ENCODE measurements at regions not wholly inside any gene's neighbourhood (a gene's known extent, or its start where the extent isn't known, plus 50 kb on each side); places are given as distances from the start of the nearest gene placed in this dataset.

DNA sequence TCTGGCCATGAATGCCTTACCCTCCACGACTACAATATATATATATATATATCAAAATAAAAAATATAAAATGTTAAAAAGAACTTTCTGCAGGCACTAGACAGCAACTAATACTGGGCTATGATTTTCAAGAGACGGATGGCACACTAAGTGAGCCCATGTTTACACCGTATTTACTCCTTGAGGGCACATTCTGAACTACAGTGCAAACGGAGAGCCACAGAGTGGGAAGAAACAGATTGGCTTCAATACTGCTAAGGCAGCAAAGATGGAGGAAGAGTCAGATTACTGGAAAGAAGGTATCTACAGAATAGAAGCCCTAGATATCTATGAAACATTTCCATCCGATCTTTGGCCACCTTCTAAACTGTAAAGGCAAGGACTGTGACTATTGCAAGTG lies 330.3 kb downstream of the HTR1B start:
- CTCF ChIA-PET, result no interaction called here

DNA sequence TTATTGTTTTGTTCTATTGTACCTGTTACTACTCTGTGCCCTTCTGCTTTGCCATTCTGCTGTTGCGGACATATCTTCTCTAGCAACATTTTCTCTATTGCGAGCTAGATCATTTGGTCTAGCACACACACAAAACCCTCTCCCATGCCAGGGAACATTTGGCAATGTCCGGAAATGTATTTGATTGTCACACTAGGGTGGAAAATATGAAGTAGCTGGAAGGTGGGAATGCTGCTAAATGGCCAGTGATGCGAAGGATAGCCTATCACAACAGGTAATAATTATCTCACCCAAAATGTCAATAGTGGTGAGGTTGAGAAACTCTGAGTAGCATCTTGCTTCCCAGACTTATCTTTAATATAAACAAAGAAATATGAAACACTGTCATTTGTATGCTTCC lies 331.9 kb downstream of the HTR1B start:
- POLR2A ChIA-PET (ENCODE audit: low non-redundant PET), result no interaction called here
- CTCF ChIA-PET, result interaction anchor here (0.7 kb wide), 1 partner anchor 733 kb away, joined by 3 read pairs; no protein-coding TSS in a partner anchor
- H3K27ac ChIP-seq, result no peak overlapping the region
- no peak for DNase-seq (ENCODE audit: low spot score)
- TF ChIP-seq, protein P1, sequence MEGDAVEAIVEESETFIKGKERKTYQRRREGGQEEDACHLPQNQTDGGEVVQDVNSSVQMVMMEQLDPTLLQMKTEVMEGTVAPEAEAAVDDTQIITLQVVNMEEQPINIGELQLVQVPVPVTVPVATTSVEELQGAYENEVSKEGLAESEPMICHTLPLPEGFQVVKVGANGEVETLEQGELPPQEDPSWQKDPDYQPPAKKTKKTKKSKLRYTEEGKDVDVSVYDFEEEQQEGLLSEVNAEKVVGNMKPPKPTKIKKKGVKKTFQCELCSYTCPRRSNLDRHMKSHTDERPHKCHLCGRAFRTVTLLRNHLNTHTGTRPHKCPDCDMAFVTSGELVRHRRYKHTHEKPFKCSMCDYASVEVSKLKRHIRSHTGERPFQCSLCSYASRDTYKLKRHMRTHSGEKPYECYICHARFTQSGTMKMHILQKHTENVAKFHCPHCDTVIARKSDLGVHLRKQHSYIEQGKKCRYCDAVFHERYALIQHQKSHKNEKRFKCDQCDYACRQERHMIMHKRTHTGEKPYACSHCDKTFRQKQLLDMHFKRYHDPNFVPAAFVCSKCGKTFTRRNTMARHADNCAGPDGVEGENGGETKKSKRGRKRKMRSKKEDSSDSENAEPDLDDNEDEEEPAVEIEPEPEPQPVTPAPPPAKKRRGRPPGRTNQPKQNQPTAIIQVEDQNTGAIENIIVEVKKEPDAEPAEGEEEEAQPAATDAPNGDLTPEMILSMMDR (conservative IDR thresholded peaks at IDR 0.05; ENCODE audit: low read depth), result no peak

More for the DNA sequence above, 330.3 kb downstream of the HTR1B start:
- POLR2A ChIA-PET (ENCODE audit: low non-redundant PET), result no interaction called here
- TF ChIP-seq, protein P1 (conservative IDR thresholded peaks at IDR 0.05; ENCODE audit: low read depth), result no peak
- DNase-seq (ENCODE audit: low spot score), result no peak
- no peak overlapping the region for H3K27ac ChIP-seq

DNA sequence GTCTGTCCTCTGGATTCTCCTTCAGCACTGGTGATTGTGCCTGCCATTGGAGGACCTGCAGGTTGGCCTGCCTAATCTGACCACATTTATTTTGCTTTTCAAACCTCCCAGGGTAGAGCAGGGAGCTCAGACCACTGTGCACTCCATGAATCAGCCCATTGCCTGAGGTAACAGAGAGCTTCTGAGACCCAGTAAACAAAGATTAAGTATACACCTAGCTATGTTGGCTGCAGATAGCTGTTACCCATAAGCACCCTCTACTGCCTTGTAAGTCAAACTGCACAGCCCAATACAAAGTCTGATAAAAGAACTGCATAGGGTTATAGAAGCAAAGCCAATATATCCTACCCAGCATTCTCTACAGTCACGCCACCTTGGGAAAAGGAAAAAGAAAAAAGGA lies 338.7 kb downstream of the HTR1B start:
- ChIA-PET POLR2A (ENCODE audit: low non-redundant PET) (no interaction called here), CTCF (no interaction called here)
- TF ChIP-seq, protein P1 (conservative IDR thresholded peaks at IDR 0.05; ENCODE audit: low read depth), result no peak
- H3K27ac ChIP-seq, result no peak overlapping the region
- no peak for DNase-seq (ENCODE audit: low spot score)

DNA sequence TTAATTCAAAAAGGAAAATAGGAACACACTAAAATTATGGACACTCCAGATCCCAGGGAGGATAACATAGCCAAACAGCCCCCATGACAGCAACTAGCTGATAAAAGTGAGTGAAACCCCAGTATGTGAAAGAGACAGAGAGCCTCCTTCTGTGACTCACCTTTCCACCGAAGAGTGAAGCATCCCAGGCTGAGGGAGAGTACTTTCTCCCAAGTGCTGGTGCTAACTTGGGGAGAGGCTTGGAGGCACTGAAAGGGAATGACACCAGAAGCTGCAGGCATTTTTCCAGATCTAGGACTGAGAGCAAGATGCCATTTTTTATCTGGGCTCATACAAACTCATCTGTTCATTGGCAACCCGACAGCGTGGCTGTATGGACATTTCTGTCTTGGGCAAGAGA lies 339.8 kb downstream of the HTR1B start:
- no peak overlapping the region for H3K27ac ChIP-seq
- CTCF ChIA-PET, result no interaction called here
- POLR2A ChIA-PET (ENCODE audit: low non-redundant PET), result no interaction called here
- TF ChIP-seq, protein P1 (conservative IDR thresholded peaks at IDR 0.05; ENCODE audit: low read depth), result no peak
- DNase-seq (ENCODE audit: low spot score), result no peak

DNA sequence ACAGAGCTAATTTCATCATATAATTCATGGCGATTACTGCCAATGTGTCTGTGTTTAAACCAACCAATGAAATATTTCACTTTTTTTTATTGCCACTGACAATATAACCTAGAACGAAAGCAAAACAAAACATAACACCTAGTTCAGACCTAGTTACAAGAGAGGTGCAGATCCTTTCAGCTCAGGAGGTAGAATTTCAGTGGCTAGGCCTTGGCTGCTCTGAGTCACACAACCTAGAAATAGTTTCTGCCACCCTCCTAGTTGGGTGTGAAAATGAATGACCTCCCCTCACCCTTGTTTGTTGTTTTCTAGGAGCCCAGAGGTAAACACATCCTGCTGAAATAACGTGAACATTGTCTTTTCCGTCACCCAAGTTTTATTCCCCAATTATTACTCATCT lies 356.3 kb downstream of the HTR1B start:
- no peak for DNase-seq (ENCODE audit: low spot score)
- H3K27ac ChIP-seq, result no peak overlapping the region
- CTCF ChIA-PET, result interaction anchor here (0.6 kb wide), 1 partner anchor 1804 kb away, joined by 3 read pairs; no protein-coding TSS in a partner anchor
- TF ChIP-seq, protein P1 (conservative IDR thresholded peaks at IDR 0.05; ENCODE audit: low read depth), result no peak
- POLR2A ChIA-PET (ENCODE audit: low non-redundant PET), result no interaction called here

DNA sequence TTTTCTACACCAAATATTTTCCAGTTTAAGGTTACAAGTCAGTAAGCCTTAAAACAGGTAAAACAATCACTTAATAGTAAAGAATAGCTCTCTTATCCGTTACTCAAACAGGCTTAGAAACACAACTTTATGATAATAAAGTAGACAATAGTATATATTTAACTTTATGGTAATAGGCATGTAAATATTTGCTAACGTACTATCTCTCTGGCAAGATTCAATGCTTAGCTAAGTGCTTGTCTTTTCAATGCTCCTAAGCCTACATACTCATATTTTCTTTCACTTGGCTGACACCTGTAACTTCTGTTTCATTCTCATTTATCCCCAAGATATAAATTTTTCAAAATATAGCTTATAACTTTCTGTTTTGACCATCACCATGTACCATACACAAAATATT lies 358.2 kb downstream of the HTR1B start:
- TF ChIP-seq, protein P1 (conservative IDR thresholded peaks at IDR 0.05; ENCODE audit: low read depth), result no peak
- no peak for DNase-seq (ENCODE audit: low spot score)
- CTCF ChIA-PET, result no interaction called here
- H3K27ac ChIP-seq, result no peak overlapping the region
- POLR2A ChIA-PET (ENCODE audit: low non-redundant PET), result no interaction called here

DNA sequence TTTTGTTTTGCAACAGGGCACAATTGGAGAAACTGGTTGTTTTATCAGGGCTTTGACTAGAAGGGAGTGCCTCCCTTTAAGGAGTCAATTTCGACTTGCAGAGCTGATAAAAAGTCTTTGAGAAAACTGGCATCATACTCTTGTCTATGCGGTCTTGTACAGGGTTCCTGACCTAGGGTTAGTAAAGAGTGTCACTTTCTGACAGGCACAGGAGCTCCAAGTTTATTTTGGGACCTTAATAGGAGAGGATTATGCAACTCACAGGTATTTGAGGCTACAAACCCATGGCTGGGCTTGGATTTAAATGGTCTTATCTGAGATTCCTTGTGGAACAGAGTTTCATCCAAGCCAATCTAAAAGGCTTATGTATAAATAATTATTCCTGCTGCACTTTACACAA lies 365.4 kb downstream of the HTR1B start:
- CTCF ChIA-PET, result no interaction called here
- POLR2A ChIA-PET (ENCODE audit: low non-redundant PET), result no interaction called here
- TF ChIP-seq, protein P1 (conservative IDR thresholded peaks at IDR 0.05; ENCODE audit: low read depth), result no peak
- no peak overlapping the region for H3K27ac ChIP-seq
- no peak for DNase-seq (ENCODE audit: low spot score)
